ENCODE measurements at regions not wholly inside any gene's neighbourhood (a gene's known extent, or its start where the extent isn't known, plus 50 kb on each side); places are given as distances from the start of the nearest gene placed in this dataset.

DNA sequence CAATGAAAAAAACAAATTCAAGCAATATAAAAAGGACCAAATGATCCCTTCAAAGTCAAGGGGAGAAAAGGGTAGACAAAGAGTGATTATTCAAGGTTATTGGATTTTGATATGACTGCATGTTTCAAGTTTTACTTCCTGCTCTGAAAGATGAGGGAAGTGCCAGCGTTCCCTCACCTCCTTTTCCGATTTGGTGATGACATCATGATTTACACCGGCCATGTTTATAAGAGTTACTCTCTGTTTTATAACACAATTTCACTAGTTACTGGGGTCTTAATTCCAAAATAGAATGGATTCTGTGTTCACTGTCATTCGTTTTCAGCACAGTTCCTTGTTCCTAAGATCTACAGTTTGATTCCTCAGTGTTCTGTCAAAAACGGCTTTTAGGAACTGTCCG, 60.5 kb upstream of the CPXM2 start:
- no peak overlapping the region for H3K4me3 ChIP-seq
- H3K9me3 ChIP-seq (replicated peaks), result no peaks in the 10 kb centered on the region

DNA sequence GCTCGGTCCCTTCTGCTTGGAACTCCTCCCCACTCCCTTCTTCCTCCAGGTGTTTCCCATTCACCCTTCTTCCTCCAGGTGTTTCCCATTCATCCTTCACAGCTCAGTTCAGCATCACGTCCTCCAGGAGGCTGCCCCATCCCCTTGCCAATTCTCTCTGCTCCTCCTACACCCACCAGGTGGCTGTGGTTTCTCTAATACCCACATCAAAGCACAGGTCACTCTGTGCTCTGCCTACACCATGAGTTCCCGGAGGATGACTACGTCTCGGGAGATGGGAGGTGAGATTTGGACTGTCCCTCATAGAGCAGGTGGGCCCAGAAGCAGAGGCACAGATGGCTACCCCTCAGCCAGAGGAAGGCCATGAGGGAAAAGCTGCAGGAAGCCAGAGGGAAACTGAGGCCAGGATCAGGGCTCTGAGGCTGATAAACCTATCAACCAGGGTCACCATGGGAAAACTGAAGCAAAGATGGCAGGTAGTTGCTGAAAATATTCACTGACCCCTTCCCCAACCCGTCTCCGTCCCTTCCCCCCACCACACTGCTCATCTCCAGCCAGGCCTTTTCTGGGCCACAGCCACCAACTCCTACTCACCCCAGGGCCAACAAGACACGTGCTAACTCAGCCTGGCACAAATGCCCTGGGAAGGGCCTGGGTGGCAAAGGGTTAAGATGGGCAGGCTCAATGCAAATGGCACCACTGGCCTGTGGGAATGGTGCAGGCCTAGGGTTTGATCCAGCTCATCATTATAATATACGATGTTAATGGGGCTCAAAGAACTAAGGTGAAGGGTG, 56.6 kb upstream of the CPXM2 start:
- Histone ChIP-seq H3K9me3 (replicated peaks) (no peaks in the 10 kb centered on the region), H3K4me3 (no peak overlapping the region), H3K36me3 (no peaks in the 10 kb centered on the region), H3K27me3 (replicated peaks) (no peaks in the 10 kb centered on the region), H3K27ac (no peak overlapping the region), H3K4me1 (replicated peaks) (no peaks in the 10 kb centered on the region; the same call in 1 of the 2 replicates)
- DNase-seq (ENCODE audit: low read depth in 1 of 2, low spot score in 2 of 2), result no peak

More for the DNA sequence above, 60.5 kb upstream of the CPXM2 start:
- DNase-seq (ENCODE audit: low read depth in 1 of 2, low spot score in 2 of 2), result no peak
- H3K4me1 ChIP-seq (replicated peaks), result no peaks in the 10 kb centered on the region; the same call in 1 of the 2 replicates
- H3K27me3 ChIP-seq (replicated peaks), result no peaks in the 10 kb centered on the region
- no peak overlapping the region for H3K27ac ChIP-seq
- no peaks in the 10 kb centered on the region for H3K36me3 ChIP-seq

DNA sequence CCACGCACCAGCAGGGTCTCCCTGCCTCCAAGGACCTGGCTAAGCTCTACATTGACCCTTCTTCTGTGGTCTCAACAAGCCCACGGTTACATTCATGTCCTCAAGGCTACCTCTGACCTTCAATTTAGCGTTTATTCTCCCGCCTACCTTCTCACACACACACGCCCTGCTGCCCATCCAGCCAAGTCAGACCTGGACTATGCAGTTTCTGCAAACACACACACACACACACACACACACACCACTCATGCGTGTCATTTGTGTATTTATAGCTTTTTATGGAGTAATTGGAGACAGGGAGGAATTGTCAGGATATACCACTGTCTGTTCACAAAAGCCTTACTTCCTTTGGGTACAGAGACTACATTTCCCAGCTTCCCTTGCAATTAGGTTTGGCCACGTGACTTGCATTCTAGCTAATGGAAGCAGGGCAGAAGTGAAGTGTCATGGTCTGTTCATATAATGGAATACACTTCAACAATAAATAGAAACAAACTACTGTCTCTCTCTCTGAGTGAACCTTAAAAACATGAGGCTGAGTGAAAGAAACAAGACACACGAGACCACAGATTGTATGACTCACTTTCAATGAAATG, 53.8 kb upstream of the CPXM2 start:
- no peaks in the 10 kb centered on the region for H3K36me3 ChIP-seq
- peak in 1 of 2 experiments; percentile 18 for DNase-seq (ENCODE audit: low read depth in 1 of 2, low spot score in 2 of 2)
- H3K4me1 ChIP-seq (replicated peaks), result no peaks in the 10 kb centered on the region
- H3K27me3 ChIP-seq (replicated peaks), result no peaks in the 10 kb centered on the region
- no peak overlapping the region for H3K4me3 ChIP-seq
- no peaks in the 10 kb centered on the region for H3K9me3 ChIP-seq (replicated peaks)
- H3K27ac ChIP-seq, result no peak overlapping the region

DNA sequence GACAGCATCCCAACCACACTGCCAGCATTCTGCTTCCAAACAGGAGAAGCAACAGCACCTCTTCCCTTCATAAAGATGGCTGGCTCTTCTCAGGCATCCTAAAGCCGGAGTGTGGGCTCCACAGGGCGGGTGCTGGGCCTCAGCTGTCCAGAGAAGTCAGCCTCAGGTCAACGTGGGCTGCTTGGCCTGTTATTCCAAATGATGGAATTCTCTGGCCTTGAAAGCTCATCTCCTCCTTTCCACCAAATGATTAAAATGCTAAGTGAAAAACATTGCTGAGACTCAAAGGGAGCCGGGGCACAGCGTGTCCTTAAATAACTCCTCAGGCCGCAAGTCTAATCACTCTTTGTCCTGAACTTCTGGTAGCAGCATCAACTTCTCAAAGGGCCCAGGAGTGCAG, 53.1 kb upstream of the CPXM2 start:
- Histone ChIP-seq H3K27ac (no peak overlapping the region), H3K4me3 (no peak overlapping the region), H3K9me3 (replicated peaks) (0 out of 2 replicates have a peak, but pooled peaks cover 6% of the 10 kb centered on the region), H3K27me3 (replicated peaks) (no peaks in the 10 kb centered on the region), H3K4me1 (replicated peaks) (no peaks in the 10 kb centered on the region), H3K36me3 (no peaks in the 10 kb centered on the region)
- DNase-seq (ENCODE audit: low read depth in 1 of 2, low spot score in 2 of 2), result no peak

DNA sequence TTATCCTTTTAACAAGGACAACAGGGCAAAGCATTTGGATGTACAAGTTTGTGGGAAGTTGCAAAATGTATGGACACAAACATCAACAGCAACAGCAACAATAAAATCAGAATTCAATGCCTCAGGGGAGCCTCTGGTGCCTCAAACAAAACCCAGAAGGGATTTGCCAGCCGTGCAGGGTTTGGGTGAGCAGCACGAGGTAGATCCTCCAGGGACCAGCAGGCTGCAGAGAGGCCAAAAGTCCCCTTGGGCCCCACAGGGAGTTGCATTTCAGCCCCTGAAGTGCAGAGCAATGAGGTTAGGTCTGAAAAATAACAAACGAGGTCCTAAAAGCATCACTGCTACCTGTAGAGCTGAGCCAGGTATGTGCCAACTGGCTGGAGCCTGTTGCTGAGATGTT, 51.7 kb upstream of the CPXM2 start:
- Histone ChIP-seq H3K4me3 (no peak overlapping the region), H3K9me3 (replicated peaks) (0 out of 2 replicates have a peak, but pooled peaks cover 6% of the 10 kb centered on the region), H3K36me3 (no peaks in the 10 kb centered on the region), H3K4me1 (replicated peaks) (no peaks in the 10 kb centered on the region), H3K27me3 (replicated peaks) (no peaks in the 10 kb centered on the region), H3K27ac (no peak overlapping the region)
- no peak for DNase-seq (ENCODE audit: low read depth in 1 of 2, low spot score in 2 of 2)

DNA sequence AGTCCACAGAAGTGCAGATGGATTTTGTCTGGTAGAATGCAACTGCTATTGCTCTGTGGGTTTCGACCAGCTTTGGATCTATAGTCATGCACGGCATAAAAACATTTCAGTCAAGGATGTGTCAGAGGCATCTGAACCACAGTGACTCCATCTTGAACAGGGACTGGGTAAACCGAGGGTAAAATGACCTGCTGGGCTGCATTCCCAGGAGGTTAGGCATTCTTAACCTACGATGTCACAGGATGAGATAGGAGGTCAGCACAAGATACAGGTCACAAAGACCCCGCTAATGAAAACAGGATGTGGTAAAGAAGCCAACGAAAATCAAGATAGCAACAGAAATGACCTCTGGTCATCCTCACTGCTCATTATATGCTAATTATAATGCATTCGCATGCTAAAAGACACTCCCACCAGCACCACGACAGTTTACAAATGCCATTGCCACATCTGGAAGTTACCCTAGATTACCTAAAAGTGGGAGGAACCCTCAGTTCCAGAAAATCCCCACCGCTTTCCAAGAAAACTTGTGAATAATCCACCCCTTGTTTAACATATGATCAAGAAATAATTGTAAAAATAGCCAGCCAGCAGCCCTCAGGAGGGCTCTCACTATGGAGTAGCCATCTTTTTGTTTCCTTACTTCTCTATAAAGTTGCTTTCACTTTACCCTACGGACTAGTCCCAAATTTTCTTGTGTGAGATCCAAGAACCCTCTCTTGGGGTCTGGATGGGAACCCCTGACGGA, 50.7 kb upstream of the CPXM2 start:
- DNase-seq (ENCODE audit: low read depth in 1 of 2, low spot score in 2 of 2), result no peak
- no peak overlapping the region for H3K27ac ChIP-seq
- no peaks in the 10 kb centered on the region for H3K27me3 ChIP-seq (replicated peaks)
- H3K9me3 ChIP-seq (replicated peaks), result 0 out of 2 replicates have a peak, but pooled peaks cover 6% of the 10 kb centered on the region
- no peak overlapping the region for H3K4me3 ChIP-seq
- no peaks in the 10 kb centered on the region for H3K4me1 ChIP-seq (replicated peaks)
- H3K36me3 ChIP-seq, result no peaks in the 10 kb centered on the region
